GM12865 (cell line): ENCODE measurements at regions not wholly inside any gene's neighbourhood (a gene's known extent, or its start where the extent isn't known, plus 50 kb on each side); places are given as distances from the start of the nearest gene placed in this dataset.
"Not testable (repeated sequence)": the region's sequence is repeated elsewhere in the genome, so short reads cannot be mapped to it uniquely, and the experiment has no call there.

ENCODE experiments used
- DNase-seq: peaks from one replicate; pipeline ENCODE4 v3.0.0; 2010; ENCODE audit warnings: low read depth
- H3K4me3 ChIP-seq: 2 replicates; pipeline ENCODE4 v1.5.1; 2011; ENCODE audit warnings: mild to moderate bottlenecking, low read depth, low read length, control low read depth
- CTCF ChIP-seq: IDR thresholded peaks from 2 replicates; pipeline ENCODE4 v1.5.1; 2011; ENCODE audit warnings: low read length, control low read depth, low read depth, inconsistent platforms; ENCODE audit not compliant: insufficient read depth; ENCODE audit errors: missing control alignments

GRCh38 chr2:23041443-23041842 lies 343.5 kb upstream of the KLHL29 start:
- H3K4me3 ChIP-seq = no peak overlapping the region
- no peak for DNase-seq
- TF ChIP-seq CTCF = no peak

GRCh38 chr2:23042216-23042906 lies 342.6 kb upstream of the KLHL29 start:
- no peak overlapping the region for H3K4me3 ChIP-seq
- DNase-seq = no peak
- no peak for TF ChIP-seq CTCF

GRCh38 chr2:23050388-23050787 lies 334.6 kb upstream of the KLHL29 start:
- no peak overlapping the region for H3K4me3 ChIP-seq
- no peak for DNase-seq
- TF ChIP-seq CTCF = no peak

GRCh38 chr2:23053601-23054000 lies 331.4 kb upstream of the KLHL29 start:
- no peak overlapping the region for H3K4me3 ChIP-seq
- TF ChIP-seq CTCF = no peak
- no peak for DNase-seq

GRCh38 chr2:23055251-23055650 lies 329.7 kb upstream of the KLHL29 start:
- H3K4me3 ChIP-seq = no peak overlapping the region
- TF ChIP-seq CTCF = no peak
- no peak for DNase-seq

GRCh38 chr2:23056846-23057245 lies 328.1 kb upstream of the KLHL29 start:
- H3K4me3 ChIP-seq, DNase-seq: not testable (repeated sequence)

GRCh38 chr2:23058435-23058834 lies 326.5 kb upstream of the KLHL29 start:
- no peak for DNase-seq
- no peak for TF ChIP-seq CTCF
- no peak overlapping the region for H3K4me3 ChIP-seq
